ENCODE measurements at regions not wholly inside any gene's neighbourhood (a gene's known extent, or its start where the extent isn't known, plus 50 kb on each side); places are given as distances from the start of the nearest gene placed in this dataset.

DNA sequence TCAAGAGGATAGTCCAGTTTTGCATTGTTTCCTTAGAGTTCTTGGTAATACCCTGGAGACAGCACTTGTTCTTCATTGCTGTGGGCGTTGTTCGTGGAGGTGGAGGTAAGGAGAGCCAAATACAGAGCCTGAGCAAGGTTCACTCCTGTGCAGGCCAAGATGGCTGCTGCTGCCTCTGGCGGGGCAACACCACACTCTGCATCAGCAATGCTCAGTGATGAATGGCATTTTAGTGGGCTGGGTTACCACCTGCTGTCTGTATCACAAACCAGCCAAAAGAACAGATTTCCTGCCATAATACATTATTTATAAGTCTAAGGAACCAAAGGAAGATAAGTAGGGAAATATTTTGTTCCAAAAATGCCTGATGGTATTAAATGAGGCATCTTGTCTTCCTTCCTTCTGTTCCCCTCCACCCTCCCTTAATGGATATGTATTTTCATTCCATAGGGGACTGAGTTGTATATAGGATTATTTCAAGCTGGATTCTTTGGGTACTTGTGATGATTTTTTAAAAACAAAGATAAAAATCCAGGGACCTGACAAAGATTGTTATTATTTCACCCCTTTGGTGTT, 61.6 kb upstream of the LIMCH1 start:
- no peaks in the 10 kb centered on the region for H3K4me1 ChIP-seq (ENCODE audit: control insufficient read depth, insufficient read depth, low read length)
- CTCF ChIA-PET: no interaction called here
- H3K4me3 ChIP-seq (ENCODE audit: low read depth in 2 of 2, low read length in 2 of 2): no peak overlapping the region
- POLR2A ChIA-PET: no interaction called here
- BruUV-seq (replicated peaks): no TSS peak
- no peak overlapping the region for H3K27ac ChIP-seq (ENCODE audit: low read length)
- TF ChIP-seq POLR2AphosphoS5 (IDR thresholded peaks at IDR 0.05; ENCODE audit: low read depth, low read length): no peak
- H3K9me3 ChIP-seq (ENCODE audit: control insufficient read depth, insufficient read depth, low read depth, low read length): no peaks in the 10 kb centered on the region
- intact Hi-C loops (cut with micrococcal nuclease; ENCODE audit: unreplicated experiment) (no loop called here), in situ Hi-C loops (cut with HindIII; ENCODE audit: low pct_unique_long_range_greater_than_20kb, low sequenced_read_pairs) (no loop called here)
- ATAC-seq (no peak), DNase-seq (ENCODE audit: low read depth, low spot score) (no peak)
- no peaks in the 10 kb centered on the region for H3K36me3 ChIP-seq (ENCODE audit: control insufficient read depth, insufficient read depth, low read length)
- H3K27me3 ChIP-seq (ENCODE audit: control insufficient read depth, insufficient read depth, low read length): no peaks in the 10 kb centered on the region

DNA sequence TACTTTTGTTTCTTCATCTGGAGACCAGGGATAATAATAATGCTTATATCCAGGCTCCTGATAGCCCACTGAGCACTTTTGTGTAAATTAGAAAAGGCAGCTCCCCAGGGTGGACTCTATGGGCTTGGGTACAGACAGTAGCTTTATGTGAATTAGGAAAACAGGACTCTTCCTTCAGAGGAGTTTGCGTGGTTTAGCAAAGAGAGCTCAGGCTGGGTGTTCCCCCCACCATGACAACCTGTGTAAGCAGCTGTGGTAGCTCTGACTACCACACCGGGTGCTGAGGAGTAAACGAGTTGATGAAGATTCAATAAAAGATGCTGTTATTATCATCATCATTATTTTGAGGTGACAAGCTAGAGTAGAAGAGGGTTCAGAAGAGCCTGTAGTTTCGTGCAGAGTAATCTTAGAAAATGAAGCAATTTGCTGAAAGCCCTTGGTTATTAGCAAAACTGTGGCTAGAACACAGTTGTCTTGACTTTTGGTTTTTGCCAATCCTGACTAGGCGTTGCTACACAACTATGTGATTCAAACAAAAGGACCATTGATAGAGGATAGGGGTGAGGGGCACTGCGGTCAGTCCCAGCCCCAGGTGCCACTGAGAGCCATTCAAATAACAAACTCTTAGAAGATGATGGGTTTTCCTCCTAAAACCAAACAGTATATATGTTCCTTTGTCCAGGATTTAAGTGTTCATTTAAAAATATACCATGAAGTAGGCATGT, 60.6 kb upstream of the LIMCH1 start:
- ChIA-PET CTCF (no interaction called here), POLR2A (no interaction called here)
- H3K4me1 ChIP-seq (ENCODE audit: control insufficient read depth, insufficient read depth, low read length): no peaks in the 10 kb centered on the region
- H3K36me3 ChIP-seq (ENCODE audit: control insufficient read depth, insufficient read depth, low read length): no peaks in the 10 kb centered on the region
- no peaks in the 10 kb centered on the region for H3K9me3 ChIP-seq (ENCODE audit: control insufficient read depth, insufficient read depth, low read depth, low read length)
- intact Hi-C loops (cut with micrococcal nuclease; ENCODE audit: unreplicated experiment): no loop called here
- in situ Hi-C loops (cut with HindIII; ENCODE audit: low pct_unique_long_range_greater_than_20kb, low sequenced_read_pairs): no loop called here
- DNase-seq (ENCODE audit: low read depth, low spot score): no peak
- H3K4me3 ChIP-seq (ENCODE audit: low read depth in 2 of 2, low read length in 2 of 2): no peak overlapping the region
- H3K27me3 ChIP-seq (ENCODE audit: control insufficient read depth, insufficient read depth, low read length): no peaks in the 10 kb centered on the region
- no peak for ATAC-seq
- no peak overlapping the region for H3K27ac ChIP-seq (ENCODE audit: low read length)
- BruUV-seq (replicated peaks): no TSS peak
- TF ChIP-seq SIN3A (IDR thresholded peaks at IDR 0.05; ENCODE audit: borderline replicate concordance, insufficient read depth, low read depth, low read length) (no peak), POLR2AphosphoS5 (IDR thresholded peaks at IDR 0.05; ENCODE audit: low read depth, low read length) (no peak), TCF7L2 (IDR thresholded peaks at IDR 0.05; ENCODE audit: low read depth, low read length) (no peak)
- TF ChIP-seq, protein P1, sequence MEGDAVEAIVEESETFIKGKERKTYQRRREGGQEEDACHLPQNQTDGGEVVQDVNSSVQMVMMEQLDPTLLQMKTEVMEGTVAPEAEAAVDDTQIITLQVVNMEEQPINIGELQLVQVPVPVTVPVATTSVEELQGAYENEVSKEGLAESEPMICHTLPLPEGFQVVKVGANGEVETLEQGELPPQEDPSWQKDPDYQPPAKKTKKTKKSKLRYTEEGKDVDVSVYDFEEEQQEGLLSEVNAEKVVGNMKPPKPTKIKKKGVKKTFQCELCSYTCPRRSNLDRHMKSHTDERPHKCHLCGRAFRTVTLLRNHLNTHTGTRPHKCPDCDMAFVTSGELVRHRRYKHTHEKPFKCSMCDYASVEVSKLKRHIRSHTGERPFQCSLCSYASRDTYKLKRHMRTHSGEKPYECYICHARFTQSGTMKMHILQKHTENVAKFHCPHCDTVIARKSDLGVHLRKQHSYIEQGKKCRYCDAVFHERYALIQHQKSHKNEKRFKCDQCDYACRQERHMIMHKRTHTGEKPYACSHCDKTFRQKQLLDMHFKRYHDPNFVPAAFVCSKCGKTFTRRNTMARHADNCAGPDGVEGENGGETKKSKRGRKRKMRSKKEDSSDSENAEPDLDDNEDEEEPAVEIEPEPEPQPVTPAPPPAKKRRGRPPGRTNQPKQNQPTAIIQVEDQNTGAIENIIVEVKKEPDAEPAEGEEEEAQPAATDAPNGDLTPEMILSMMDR (IDR thresholded peaks at IDR 0.05): no peak
- TF ChIP-seq, protein P2, sequence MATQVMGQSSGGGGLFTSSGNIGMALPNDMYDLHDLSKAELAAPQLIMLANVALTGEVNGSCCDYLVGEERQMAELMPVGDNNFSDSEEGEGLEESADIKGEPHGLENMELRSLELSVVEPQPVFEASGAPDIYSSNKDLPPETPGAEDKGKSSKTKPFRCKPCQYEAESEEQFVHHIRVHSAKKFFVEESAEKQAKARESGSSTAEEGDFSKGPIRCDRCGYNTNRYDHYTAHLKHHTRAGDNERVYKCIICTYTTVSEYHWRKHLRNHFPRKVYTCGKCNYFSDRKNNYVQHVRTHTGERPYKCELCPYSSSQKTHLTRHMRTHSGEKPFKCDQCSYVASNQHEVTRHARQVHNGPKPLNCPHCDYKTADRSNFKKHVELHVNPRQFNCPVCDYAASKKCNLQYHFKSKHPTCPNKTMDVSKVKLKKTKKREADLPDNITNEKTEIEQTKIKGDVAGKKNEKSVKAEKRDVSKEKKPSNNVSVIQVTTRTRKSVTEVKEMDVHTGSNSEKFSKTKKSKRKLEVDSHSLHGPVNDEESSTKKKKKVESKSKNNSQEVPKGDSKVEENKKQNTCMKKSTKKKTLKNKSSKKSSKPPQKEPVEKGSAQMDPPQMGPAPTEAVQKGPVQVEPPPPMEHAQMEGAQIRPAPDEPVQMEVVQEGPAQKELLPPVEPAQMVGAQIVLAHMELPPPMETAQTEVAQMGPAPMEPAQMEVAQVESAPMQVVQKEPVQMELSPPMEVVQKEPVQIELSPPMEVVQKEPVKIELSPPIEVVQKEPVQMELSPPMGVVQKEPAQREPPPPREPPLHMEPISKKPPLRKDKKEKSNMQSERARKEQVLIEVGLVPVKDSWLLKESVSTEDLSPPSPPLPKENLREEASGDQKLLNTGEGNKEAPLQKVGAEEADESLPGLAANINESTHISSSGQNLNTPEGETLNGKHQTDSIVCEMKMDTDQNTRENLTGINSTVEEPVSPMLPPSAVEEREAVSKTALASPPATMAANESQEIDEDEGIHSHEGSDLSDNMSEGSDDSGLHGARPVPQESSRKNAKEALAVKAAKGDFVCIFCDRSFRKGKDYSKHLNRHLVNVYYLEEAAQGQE (IDR thresholded peaks at IDR 0.05; ENCODE audit: insufficient read depth in 1 of 2, low read depth in 2 of 2, low read length in 1 of 2): no peak

DNA sequence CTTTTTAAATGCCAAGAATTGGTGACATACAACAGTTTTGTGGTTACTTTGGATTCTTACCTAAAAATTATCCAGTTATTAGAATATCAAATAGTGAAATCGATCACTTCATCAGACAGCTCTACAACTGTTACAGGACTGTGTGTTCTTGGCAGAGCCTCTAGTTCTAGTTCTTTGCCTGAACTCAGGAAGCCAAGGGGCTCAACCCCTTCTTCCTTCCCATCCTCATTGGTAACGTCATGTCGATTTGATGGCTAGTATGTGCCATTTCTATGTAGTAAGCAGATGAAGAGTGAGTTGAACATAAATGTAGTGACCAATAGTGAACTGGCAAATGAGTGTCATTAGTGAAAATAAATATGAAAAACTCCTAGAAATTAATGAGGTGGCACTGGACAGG, 59.4 kb upstream of the LIMCH1 start:
- intact Hi-C loops (cut with micrococcal nuclease; ENCODE audit: unreplicated experiment): no loop called here
- no peak for TF ChIP-seq POLR2AphosphoS5 (IDR thresholded peaks at IDR 0.05; ENCODE audit: low read depth, low read length)
- no peak for TF ChIP-seq TCF7L2 (IDR thresholded peaks at IDR 0.05; ENCODE audit: low read depth, low read length)
- TF ChIP-seq, protein P2 (IDR thresholded peaks at IDR 0.05; ENCODE audit: insufficient read depth in 1 of 2, low read depth in 2 of 2, low read length in 1 of 2): no peak
- TF ChIP-seq, protein P1 (IDR thresholded peaks at IDR 0.05): no peak
- no peak for TF ChIP-seq SIN3A (IDR thresholded peaks at IDR 0.05; ENCODE audit: borderline replicate concordance, insufficient read depth, low read depth, low read length)
- BruUV-seq (replicated peaks): no TSS peak
- ChIA-PET POLR2A (no interaction called here), CTCF (interaction anchor here (0.6 kb wide), 1 partner anchor 75 kb away, joined by 3 read pairs; no protein-coding TSS in a partner anchor)
- DNase-seq (ENCODE audit: low read depth, low spot score) (no peak), ATAC-seq (no peak)
- Histone ChIP-seq H3K4me3 (ENCODE audit: low read depth in 2 of 2, low read length in 2 of 2) (no peak overlapping the region), H3K4me1 (ENCODE audit: control insufficient read depth, insufficient read depth, low read length) (no peaks in the 10 kb centered on the region), H3K9me3 (ENCODE audit: control insufficient read depth, insufficient read depth, low read depth, low read length) (no peaks in the 10 kb centered on the region), H3K27me3 (ENCODE audit: control insufficient read depth, insufficient read depth, low read length) (no peaks in the 10 kb centered on the region), H3K36me3 (ENCODE audit: control insufficient read depth, insufficient read depth, low read length) (no peaks in the 10 kb centered on the region), H3K27ac (ENCODE audit: low read length) (no peak overlapping the region)
- in situ Hi-C loops (cut with HindIII; ENCODE audit: low pct_unique_long_range_greater_than_20kb, low sequenced_read_pairs): no loop called here

Data from Panc1 (cell line).